H9 (cell line): ENCODE measurements at regions not wholly inside any gene's neighbourhood (a gene's known extent, or its start where the extent isn't known, plus 50 kb on each side); places are given as distances from the start of the nearest gene placed in this dataset.

Source experiments
- DNase-seq: peaks from one replicate; pipeline ENCODE4 v3.0.0-alpha.2; 2017
- H2AFZ ChIP-seq: one replicate; pipeline ENCODE4 v1.6.1; 2013; ENCODE audit warnings: mild to moderate bottlenecking, low read length, control low read depth, moderate library complexity
- H2AK5ac ChIP-seq: 2 replicates; pipeline ENCODE4 v1.6.1; 2013; ENCODE audit warnings: low read length, control low read depth, mixed read lengths; ENCODE audit not compliant: insufficient read length
- H2BK120ac ChIP-seq: one replicate; pipeline ENCODE4 v1.6.1; 2013; ENCODE audit warnings: low read depth, mild to moderate bottlenecking, low read length, control low read depth, inconsistent platforms; ENCODE audit not compliant: poor library complexity, severe bottlenecking
- H2BK12ac ChIP-seq: 2 replicates; pipeline ENCODE4 v1.6.1; 2013; ENCODE audit warnings: low read length, control low read depth, mixed read lengths, low read depth; ENCODE audit not compliant: insufficient read length
- H2BK15ac ChIP-seq: 2 replicates; pipeline ENCODE4 v1.6.1; 2013; ENCODE audit warnings: low read depth, low read length, control low read depth
- H2BK20ac ChIP-seq: one replicate; pipeline ENCODE4 v1.6.1; 2013; ENCODE audit warnings: low read depth, mild to moderate bottlenecking, low read length, control low read depth, inconsistent platforms; ENCODE audit not compliant: poor library complexity, severe bottlenecking
- H2BK5ac ChIP-seq: 2 replicates; pipeline ENCODE4 v1.6.1; 2013; ENCODE audit warnings: low read length, control low read depth, mixed read lengths; ENCODE audit not compliant: insufficient read length
- H3K14ac ChIP-seq: 2 replicates; pipeline ENCODE4 v1.6.1; 2013; ENCODE audit warnings: low read length, control low read depth; ENCODE audit not compliant: insufficient read depth
- H3K18ac ChIP-seq: 2 replicates; pipeline ENCODE4 v1.6.1; 2013; ENCODE audit warnings: low read depth, mild to moderate bottlenecking, mixed read lengths, low read length, control low read depth; ENCODE audit not compliant: insufficient read length
- H3K23ac ChIP-seq: 2 replicates; pipeline ENCODE4 v1.6.1; 2013; ENCODE audit warnings: low read length, control low read depth, mixed read lengths, low read depth; ENCODE audit not compliant: insufficient read length
- H3K23me2 ChIP-seq: 2 replicates; pipeline ENCODE4 v1.6.1; 2013; ENCODE audit warnings: low read depth, mild to moderate bottlenecking, mixed read lengths, low read length, control low read depth; ENCODE audit not compliant: insufficient read length, poor library complexity, severe bottlenecking
- H3K27ac ChIP-seq: 2 replicates; pipeline ENCODE4 v1.5.1; 2013; ENCODE audit warnings: low read length, control low read depth, mixed read lengths, low read depth; ENCODE audit not compliant: insufficient read length
- H3K27me3 ChIP-seq: 2 replicates; pipeline ENCODE4 v1.6.1; 2013; ENCODE audit warnings: low read length, control low read depth, inconsistent platforms; ENCODE audit not compliant: insufficient read depth
- H3K4ac ChIP-seq: 2 replicates; pipeline ENCODE4 v1.6.1; 2013; ENCODE audit warnings: low read depth, mild to moderate bottlenecking, control low read depth, inconsistent platforms, low read length, moderate library complexity
- H3K4me1 ChIP-seq: 2 replicates; pipeline ENCODE4 v1.6.1; 2013; ENCODE audit warnings: low read length, control low read depth, inconsistent platforms; ENCODE audit not compliant: insufficient read depth
- H3K4me2 ChIP-seq: 2 replicates; pipeline ENCODE4 v1.6.1; 2013; ENCODE audit warnings: low read length, control low read depth, mixed read lengths; ENCODE audit not compliant: insufficient read length, insufficient read depth
- H3K56ac ChIP-seq: 2 replicates; pipeline ENCODE4 v1.6.1; 2013; ENCODE audit warnings: low read depth, mild to moderate bottlenecking, mixed read lengths, low read length, control low read depth; ENCODE audit not compliant: insufficient read length
- H3K79me1 ChIP-seq: 2 replicates; pipeline ENCODE4 v1.6.1; 2013; ENCODE audit warnings: low read depth, mild to moderate bottlenecking, moderate library complexity, low read length, control low read depth, inconsistent platforms; ENCODE audit not compliant: insufficient read depth, poor library complexity, severe bottlenecking
- H3K79me2 ChIP-seq: 2 replicates; pipeline ENCODE4 v1.6.1; 2013; ENCODE audit warnings: low read length, control low read depth, inconsistent platforms; ENCODE audit not compliant: insufficient read depth
- H3K9ac ChIP-seq: 2 replicates; pipeline ENCODE4 v1.6.1; 2013; ENCODE audit warnings: low read length, control low read depth, mixed read lengths; ENCODE audit not compliant: insufficient read length; ENCODE audit errors: extremely low read depth
- H3K9me3 ChIP-seq: one replicate; pipeline ENCODE4 v1.6.1; 2013; ENCODE audit warnings: low read depth, low read length, inconsistent platforms; ENCODE audit not compliant: control insufficient read depth
- H3T11ph ChIP-seq: one replicate; pipeline ENCODE4 v1.6.1; 2013; ENCODE audit warnings: mild to moderate bottlenecking, low read length, control low read depth, inconsistent platforms
- H4K20me1 ChIP-seq: one replicate; pipeline ENCODE4 v1.6.1; 2013; ENCODE audit not compliant: control insufficient read depth, insufficient read length, insufficient read depth
- H4K5ac ChIP-seq: 2 replicates; pipeline ENCODE4 v1.6.1; 2013; ENCODE audit warnings: low read depth, mild to moderate bottlenecking, mixed read lengths, low read length, control low read depth; ENCODE audit not compliant: insufficient read length
- H4K8ac ChIP-seq: replicated peaks from 2 replicates; pipeline ENCODE4 v1.6.1; 2013; ENCODE audit warnings: low read length, control low read depth, mixed read lengths, low read depth; ENCODE audit not compliant: insufficient read length
- H4K91ac ChIP-seq: 2 replicates; pipeline ENCODE4 v1.6.1; 2013; ENCODE audit warnings: low read depth, mild to moderate bottlenecking, moderate library complexity, mixed read lengths, low read length, control low read depth; ENCODE audit not compliant: insufficient read length
- H3K27ac Mint-ChIP-seq, 3 experiments: 2 replicates in 2 of 3; 3 replicates in 1 of 3; pipeline ENCODE4 v1.8.0; 2020 to 2021; ENCODE audit warnings: mixed read lengths in 3 of 3, mild to moderate bottlenecking in 1 of 3, moderate library complexity in 1 of 3
- H3K27me3 Mint-ChIP-seq: 2 replicates; pipeline ENCODE4 v1.8.0; 2021; ENCODE audit warnings: low read depth, mild to moderate bottlenecking, moderate library complexity, mixed read lengths
- H3K36me3 Mint-ChIP-seq, 3 experiments: 2 replicates in 2 of 3; 3 replicates in 1 of 3; pipeline ENCODE4 v1.8.0; 2020 to 2021; ENCODE audit warnings: low read depth in 3 of 3, mixed read lengths in 3 of 3; ENCODE audit not compliant: insufficient read depth in 1 of 3
- H3K4me1 Mint-ChIP-seq, 2 experiments: 2 replicates each; pipeline ENCODE4 v1.8.0; 2020; ENCODE audit warnings: mixed read lengths in 2 of 2
- H3K4me3 Mint-ChIP-seq, 2 experiments: 2 replicates in 1 of 2; 3 replicates in 1 of 2; pipeline ENCODE4 v1.8.0; 2020 to 2021; ENCODE audit warnings: mild to moderate bottlenecking in 2 of 2, mixed read lengths in 2 of 2, moderate library complexity in 1 of 2
- H3K9me3 Mint-ChIP-seq, 2 experiments: 2 replicates in 1 of 2; 3 replicates in 1 of 2; pipeline ENCODE4 v1.8.0; 2020; ENCODE audit warnings: mild to moderate bottlenecking in 2 of 2, mixed read lengths in 2 of 2, moderate library complexity in 1 of 2
- WGBS: extraction: QIAGEN DNeasy Blood & Tissue Kit; methylation state at CpG from one replicate; pipeline ENCODE4 v1.1.7; 2013; ENCODE audit warnings: missing lambda C conversion rate, low lambda C conversion rate, mixed read lengths; ENCODE audit not compliant: insufficient read length; ENCODE audit errors: extremely low coverage; 5-methylcytosine and 5-hydroxymethylcytosine counted together
- TF ChIP-seq, protein P1 (sequence below): fragments of 200-600 bp; sonication (generic); conservative IDR thresholded peaks from 3 replicates; pipeline ENCODE4 v1.8.0; 2021; ENCODE audit warnings: antibody characterized with exemption, mild to moderate bottlenecking

DNA sequence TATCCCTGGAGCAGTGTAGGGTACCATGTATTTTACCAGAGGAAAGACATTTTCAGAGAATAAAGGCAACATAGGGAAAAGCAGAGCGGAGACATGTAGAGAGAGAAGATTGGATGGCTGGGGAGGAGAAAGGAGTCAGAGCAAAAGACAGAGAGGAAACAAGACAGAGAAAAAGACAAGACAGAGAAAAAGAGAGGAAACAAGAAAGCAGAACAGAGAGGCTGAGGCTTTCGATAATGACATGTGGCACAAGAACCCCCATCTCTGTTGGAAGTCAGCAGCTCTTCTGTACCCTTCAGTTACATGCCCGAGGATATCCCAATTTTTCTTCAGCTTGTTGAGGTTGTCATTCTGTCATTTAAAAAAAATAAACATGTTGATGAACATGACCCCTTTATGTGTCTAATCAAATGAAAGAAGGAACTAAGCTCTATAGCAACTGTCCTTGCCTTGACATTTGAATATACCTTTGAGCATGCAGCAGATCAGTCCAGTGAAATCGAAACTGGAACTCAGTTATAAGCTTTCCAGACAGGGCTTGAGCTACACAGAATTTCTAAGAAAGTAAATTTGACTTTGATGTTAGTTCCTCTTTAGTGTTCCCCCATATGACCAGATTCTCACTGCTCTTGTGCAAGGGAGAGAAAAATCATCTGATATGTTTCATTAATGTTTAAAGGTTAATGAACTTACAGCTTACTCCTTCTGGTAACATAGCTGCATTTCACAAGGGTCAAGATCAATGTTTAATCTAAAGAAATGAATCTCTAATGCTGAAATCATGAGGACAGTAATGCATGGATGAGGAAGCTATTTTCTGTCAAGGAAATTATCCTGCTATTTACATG lies 75.1 kb upstream of the SP4 start:
- Mint-ChIP-seq H3K36me3 (no peaks in the 10 kb centered on the region), H3K27me3 (no peaks in the 10 kb centered on the region; the same call in 1 of the 2 replicates)
- no peak overlapping the region for H3K4me2 ChIP-seq

More for the DNA sequence above, 75.1 kb upstream of the SP4 start:
- Histone ChIP-seq H2BK12ac (no peak overlapping the region), H2BK120ac (no peak overlapping the region), H2AFZ (no peak overlapping the region), H3K9me3 (no peaks in the 10 kb centered on the region), H3K27ac (no peak overlapping the region), H3K4me1 (no peaks in the 10 kb centered on the region), H3K9ac (no peak overlapping the region), H3T11ph (no peak overlapping the region), H2AK5ac (no peak overlapping the region), H3K23me2 (no peaks in the 10 kb centered on the region), H3K23ac (no peak overlapping the region), H2BK15ac (no peak overlapping the region), H3K18ac (no peak overlapping the region), H3K27me3 (no peaks in the 10 kb centered on the region), H4K5ac (no peak overlapping the region), H4K8ac (no peak overlapping the region), H2BK20ac (no peak overlapping the region), H4K20me1 (no peaks in the 10 kb centered on the region), H3K56ac (no peak overlapping the region), H3K14ac (no peak overlapping the region), H3K79me2 (no peaks in the 10 kb centered on the region), H4K91ac (no peak overlapping the region), H3K4ac (no peak overlapping the region), H3K79me1 (no peaks in the 10 kb centered on the region), H2BK5ac (no peak overlapping the region)
- WGBS = no CpG with 5 or more reads among the region's 4 CpGs
- Mint-ChIP-seq H3K4me3 (no peak overlapping the region), H3K27ac (peak overlapping the region in 1 of 3 experiments; percentile 1; a peak in 1 of 7 replicates), H3K9me3 (no peaks in the 10 kb centered on the region; a peak in 1 of 5 replicates), H3K4me1 (no peaks in the 10 kb centered on the region)
- TF ChIP-seq, protein P1, sequence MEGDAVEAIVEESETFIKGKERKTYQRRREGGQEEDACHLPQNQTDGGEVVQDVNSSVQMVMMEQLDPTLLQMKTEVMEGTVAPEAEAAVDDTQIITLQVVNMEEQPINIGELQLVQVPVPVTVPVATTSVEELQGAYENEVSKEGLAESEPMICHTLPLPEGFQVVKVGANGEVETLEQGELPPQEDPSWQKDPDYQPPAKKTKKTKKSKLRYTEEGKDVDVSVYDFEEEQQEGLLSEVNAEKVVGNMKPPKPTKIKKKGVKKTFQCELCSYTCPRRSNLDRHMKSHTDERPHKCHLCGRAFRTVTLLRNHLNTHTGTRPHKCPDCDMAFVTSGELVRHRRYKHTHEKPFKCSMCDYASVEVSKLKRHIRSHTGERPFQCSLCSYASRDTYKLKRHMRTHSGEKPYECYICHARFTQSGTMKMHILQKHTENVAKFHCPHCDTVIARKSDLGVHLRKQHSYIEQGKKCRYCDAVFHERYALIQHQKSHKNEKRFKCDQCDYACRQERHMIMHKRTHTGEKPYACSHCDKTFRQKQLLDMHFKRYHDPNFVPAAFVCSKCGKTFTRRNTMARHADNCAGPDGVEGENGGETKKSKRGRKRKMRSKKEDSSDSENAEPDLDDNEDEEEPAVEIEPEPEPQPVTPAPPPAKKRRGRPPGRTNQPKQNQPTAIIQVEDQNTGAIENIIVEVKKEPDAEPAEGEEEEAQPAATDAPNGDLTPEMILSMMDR = no peak
- DNase-seq = no peak
